CD14-positive monocyte (primary cell): ENCODE measurements at regions not wholly inside any gene's neighbourhood (a gene's known extent, or its start where the extent isn't known, plus 50 kb on each side); places are given as distances from the start of the nearest gene placed in this dataset.
"Not testable (repeated sequence)": the region's sequence is repeated elsewhere in the genome, so short reads cannot be mapped to it uniquely, and the experiment has no call there.

Experiments used
- DNase-seq, 3 donors: peaks; one replicate each; pipeline ENCODE4 v3.0.0-alpha.2; 2011 to 2022
- H2AFZ ChIP-seq: 2 replicates; pipeline ENCODE4 v1.6.0; 2012; ENCODE audit warnings: mild to moderate bottlenecking, low read depth, low read length, inconsistent platforms; ENCODE audit not compliant: insufficient read depth, poor library complexity, severe bottlenecking
- H3K27ac ChIP-seq, 2 donors: 1 replicate in 1 of 2; 2 replicates in 1 of 2; pipeline ENCODE4 v1.5.1; 2012 to 2013; ENCODE audit warnings: low read length in 2 of 2, control low read depth in 1 of 2, inconsistent platforms in 1 of 2, low read depth in 1 of 2, mild to moderate bottlenecking in 1 of 2
- H3K27me3 ChIP-seq, 2 donors: one replicate each; pipeline versions ENCODE4 v1.6.0 to v1.6.1; 2011 to 2013; ENCODE audit warnings: low read length in 2 of 2; ENCODE audit not compliant: control insufficient read depth in 2 of 2, insufficient read depth in 2 of 2
- H3K36me3 ChIP-seq, 2 donors: replicated peaks in 1 of 2; 1 replicate in 1 of 2; 2 replicates in 1 of 2; pipeline versions ENCODE4 v1.5.1 to v1.6.1; 2012 to 2013; ENCODE audit warnings: low read length in 2 of 2, control low read depth in 1 of 2, inconsistent platforms in 1 of 2, mild to moderate bottlenecking in 1 of 2; ENCODE audit not compliant: insufficient read depth in 2 of 2, control insufficient read depth in 1 of 2
- H3K4me1 ChIP-seq, 2 donors: 1 replicate in 1 of 2; 2 replicates in 1 of 2; pipeline versions ENCODE4 v1.5.1 to v1.6.1; 2012 to 2013; ENCODE audit warnings: low read length in 2 of 2, control low read depth in 1 of 2, inconsistent platforms in 1 of 2, mild to moderate bottlenecking in 1 of 2, moderate library complexity in 1 of 2; ENCODE audit not compliant: insufficient read depth in 2 of 2, control insufficient read depth in 1 of 2
- H3K4me2 ChIP-seq: replicated peaks from 2 replicates; pipeline ENCODE3; 2012; ENCODE audit warnings: low read length, moderate library complexity, mild to moderate bottlenecking; ENCODE audit not compliant: poor library complexity, severe bottlenecking; ENCODE audit errors: extremely low read depth
- H3K4me3 ChIP-seq, 3 experiments: fragments of 200-600 bp in 1 of 3; sonication (generic) in 1 of 3; replicated peaks in 1 of 3; 1 replicate in 2 of 3; 2 replicates in 1 of 3; pipeline ENCODE4 v1.5.1; 2011 to 2013; ENCODE audit warnings: low read length in 3 of 3, mild to moderate bottlenecking in 3 of 3, control low read depth in 2 of 3, low read depth in 2 of 3, inconsistent platforms in 1 of 3, moderate library complexity in 1 of 3
- H3K79me2 ChIP-seq: 2 replicates; pipeline ENCODE4 v1.6.0; 2012; ENCODE audit warnings: mild to moderate bottlenecking, control low read depth, inconsistent platforms, low read length, moderate library complexity; ENCODE audit not compliant: insufficient read depth
- H3K9ac ChIP-seq: 2 replicates; pipeline ENCODE4 v1.6.0; 2017; ENCODE audit warnings: low read length, mild to moderate bottlenecking; ENCODE audit not compliant: insufficient read depth, poor library complexity, severe bottlenecking
- H3K9me3 ChIP-seq, 2 donors: replicated peaks in 1 of 2; 1 replicate in 1 of 2; 2 replicates in 1 of 2; pipeline versions ENCODE4 v1.5.1 to v1.6.1; 2012 to 2013; ENCODE audit warnings: low read length in 2 of 2, control low read depth in 1 of 2; ENCODE audit not compliant: control insufficient read depth in 1 of 2, insufficient read depth in 1 of 2
- H4K20me1 ChIP-seq: 2 replicates; pipeline ENCODE4 v1.6.0; 2012; ENCODE audit warnings: mild to moderate bottlenecking, low read length, control low read depth, moderate library complexity; ENCODE audit not compliant: insufficient read depth
- H3K27ac Mint-ChIP-seq, 7 donors: one replicate each; pipeline ENCODE4 v1.8.0; 2020; ENCODE audit warnings: mild to moderate bottlenecking in 7 of 7, mixed read lengths in 7 of 7, moderate library complexity in 6 of 7, inconsistent platforms in 2 of 7
- H3K27me3 Mint-ChIP-seq, 3 donors: one replicate each; pipeline ENCODE4 v1.8.0; 2021 to 2022; ENCODE audit warnings: low read depth in 3 of 3, mild to moderate bottlenecking in 3 of 3, mixed read lengths in 3 of 3, moderate library complexity in 3 of 3, inconsistent platforms in 1 of 3
- H3K36me3 Mint-ChIP-seq, 2 donors: one replicate each; pipeline ENCODE4 v1.8.0; 2020; ENCODE audit warnings: mixed read lengths in 2 of 2, inconsistent platforms in 1 of 2, mild to moderate bottlenecking in 1 of 2
- H3K4me1 Mint-ChIP-seq: one replicate; pipeline ENCODE4 v1.8.0; 2020; ENCODE audit warnings: mild to moderate bottlenecking, mixed read lengths
- H3K4me3 Mint-ChIP-seq, 2 donors: one replicate each; pipeline ENCODE4 v1.8.0; 2020; ENCODE audit warnings: mild to moderate bottlenecking in 2 of 2, mixed read lengths in 2 of 2, moderate library complexity in 1 of 2
- H3K9me3 Mint-ChIP-seq, 7 donors: one replicate each; pipeline ENCODE4 v1.8.0; 2020 to 2022; ENCODE audit warnings: mixed read lengths in 7 of 7, mild to moderate bottlenecking in 6 of 7, moderate library complexity in 6 of 7, inconsistent platforms in 2 of 7
- CTCF ChIP-seq: fragments of 200-600 bp; IDR thresholded peaks from one replicate; pipeline ENCODE4 v1.8.0; 2022; ENCODE audit warnings: antibody characterized with exemption, mild to moderate bottlenecking
- WGBS: methylation state at CpG from one replicate; pipeline ENCODE4 v1.1.5; 2013; ENCODE audit warnings: missing lambda C conversion rate; ENCODE audit not compliant: insufficient coverage; 5-methylcytosine and 5-hydroxymethylcytosine counted together
- intact Hi-C, 2 donors: fragments of 100-400 bp; cut with micrococcal nuclease; formaldehyde crosslinking; loops; one replicate each; pipeline versions ENCODE4 v1.15.0 to v1.15.1; 2023

GRCh38 chr5:108442063-108442651 lies 60.3 kb upstream of the FBXL17 start:
- H3K27ac ChIP-seq, DNase-seq, H3K4me3 Mint-ChIP-seq, H3K4me3 ChIP-seq, H3K4me1 ChIP-seq, intact Hi-C loops, H3K9ac ChIP-seq, H3K27ac Mint-ChIP-seq, H3K36me3 Mint-ChIP-seq, H3K4me2 ChIP-seq, H3K27me3 ChIP-seq, H3K79me2 ChIP-seq, H2AFZ ChIP-seq, H4K20me1 ChIP-seq, H3K36me3 ChIP-seq, H3K27me3 Mint-ChIP-seq, H3K4me1 Mint-ChIP-seq: not testable (repeated sequence)
- peaks cover 14 to 28% (median 15%) of the 10 kb centered on the region in 7 donors for H3K9me3 Mint-ChIP-seq
- 97% methylated on average over 20 of the region's 24 CpGs for WGBS
- peaks cover 0 to 14% of the 10 kb centered on the region in 2 donors for H3K9me3 ChIP-seq

DNA sequence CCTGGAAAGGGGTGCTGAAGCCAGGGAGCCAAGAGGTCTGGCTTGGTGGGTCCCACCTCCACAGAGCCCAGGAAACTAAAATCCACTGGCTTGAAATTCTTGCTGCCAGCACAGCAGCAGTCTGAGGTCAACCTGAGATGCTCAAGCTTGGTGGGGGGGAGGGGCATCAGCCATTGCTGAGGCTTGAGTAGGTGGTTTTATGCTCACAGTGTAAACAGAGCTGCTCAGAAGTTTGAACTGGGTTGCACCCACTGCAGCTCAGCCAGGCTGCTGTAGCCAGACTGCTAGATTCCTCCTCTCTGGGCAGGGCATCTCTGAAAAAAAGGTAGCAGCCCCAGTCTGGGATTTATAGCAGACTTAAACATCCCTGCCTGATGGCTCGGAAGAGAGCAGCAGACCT lies 55.5 kb upstream of the FBXL17 start:
- Mint-ChIP-seq H3K27ac (no peak overlapping the region), H3K4me3 (no peak overlapping the region)

More for the DNA sequence above, 55.5 kb upstream of the FBXL17 start:
- intact Hi-C loops, result no loop called here
- Histone ChIP-seq H3K4me2 (no peak overlapping the region), H3K9me3 (peaks cover 0 to 14% of the 10 kb centered on the region in 2 donors), H3K27me3 (no peaks in the 10 kb centered on the region), H3K9ac (no peak overlapping the region), H3K4me1 (peaks cover under 1 to 1% of the 10 kb centered on the region in 2 donors), H3K4me3 (no peak overlapping the region), H2AFZ (no peak overlapping the region), H3K27ac (no peak overlapping the region), H3K36me3 (no peaks in the 10 kb centered on the region), H3K79me2 (no peaks in the 10 kb centered on the region), H4K20me1 (no peaks in the 10 kb centered on the region)
- Mint-ChIP-seq H3K36me3 (no peaks in the 10 kb centered on the region), H3K9me3 (peaks cover 11 to 24% (median 18%) of the 10 kb centered on the region in 7 donors), H3K4me1 (peaks cover 5% of the 10 kb centered on the region), H3K27me3 (peaks cover 0 to 2% (median 1%) of the 10 kb centered on the region in 3 donors)
- 100% methylated on average over 1 of the region's 1 CpG for WGBS
- TF ChIP-seq CTCF, result no peak
- no peak for DNase-seq
